BJ (cell line): ENCODE measurements at regions not wholly inside any gene's neighbourhood (a gene's known extent, or its start where the extent isn't known, plus 50 kb on each side); places are given as distances from the start of the nearest gene placed in this dataset.
"Not testable (repeated sequence)": the region's sequence is repeated elsewhere in the genome, so short reads cannot be mapped to it uniquely, and the experiment has no call there.

Experiments
- CTCF ChIA-PET: fragments of 350-600 bp; formaldehyde crosslinking; extraction: SDS; loops from one replicate; lab custom pipeline; 2021; ENCODE audit warnings: antibody characterized with exemption, inconsistent platforms; lab: Yijun Ruan, JAX
- POLR2A ChIA-PET: fragments of 300-600 bp; sonication (Branson Sonifier 250); formaldehyde crosslinking; extraction: SDS; loops from one replicate; lab custom pipeline; 2021; ENCODE audit warnings: antibody characterized with exemption; lab: Charles Lee
- DNase-seq: peaks from one replicate; pipeline ENCODE4 v3.0.0-alpha.2; 2011; ENCODE audit warnings: low read depth
- H3K27me3 ChIP-seq: 2 replicates; pipeline ENCODE4 v1.6.0; 2011; ENCODE audit warnings: low read length; ENCODE audit not compliant: control insufficient read depth, insufficient read depth
- H3K36me3 ChIP-seq: 2 replicates; pipeline ENCODE4 v1.5.1; 2011; ENCODE audit warnings: low read length; ENCODE audit not compliant: control insufficient read depth, insufficient read depth
- H3K4me3 ChIP-seq: 2 replicates; pipeline ENCODE4 v1.5.1; 2011; ENCODE audit warnings: low read depth, mild to moderate bottlenecking, control low read depth, low read length
- CTCF ChIP-seq: IDR thresholded peaks from 2 replicates; pipeline ENCODE4 v1.5.1; 2011; ENCODE audit warnings: low read depth, mild to moderate bottlenecking, control low read depth, inconsistent platforms, low read length, moderate library complexity; ENCODE audit not compliant: insufficient read depth

GRCh38 chr12:19674437-19674836 lies 235.1 kb downstream of the AEBP2 start:
- H3K27me3 ChIP-seq = no peaks in the 10 kb centered on the region
- TF ChIP-seq CTCF = no peak
- ChIA-PET CTCF (no interaction called here), POLR2A (no interaction called here)
- no peaks in the 10 kb centered on the region for H3K36me3 ChIP-seq
- DNase-seq = no peak
- no peak overlapping the region for H3K4me3 ChIP-seq

- Histone ChIP-seq H3K4me3 (no peak overlapping the region), H3K27me3 (no peaks in the 10 kb centered on the region), H3K36me3 (no peaks in the 10 kb centered on the region)
- ChIA-PET CTCF (interaction anchor here (0.9 kb wide), 1 partner anchor 18 kb away, joined by 3 read pairs; no protein-coding TSS in a partner anchor), POLR2A (no interaction called here)
- TF ChIP-seq CTCF = no peak
- DNase-seq = no peak
These were observed 236.1 kb downstream of the AEBP2 start for GRCh38 chr12:19675361-19675760.

GRCh38 chr12:19678501-19678900 lies 239.2 kb downstream of the AEBP2 start:
- H3K4me3 ChIP-seq, POLR2A ChIA-PET, H3K27me3 ChIP-seq, H3K36me3 ChIP-seq, DNase-seq, CTCF ChIA-PET: not testable (repeated sequence)

- ChIA-PET POLR2A (no interaction called here), CTCF (interaction anchor here (1.3 kb wide), 1 partner anchor 9 kb away, joined by 4 read pairs; no protein-coding TSS in a partner anchor)
- H3K36me3 ChIP-seq = no peaks in the 10 kb centered on the region
- no peak overlapping the region for H3K4me3 ChIP-seq
- H3K27me3 ChIP-seq = no peaks in the 10 kb centered on the region
- no peak for TF ChIP-seq CTCF
- DNase-seq = no peak
These were observed 241.7 kb downstream of the AEBP2 start for GRCh38 chr12:19681007-19681406.

GRCh38 chr12:19683178-19683927 lies 244.1 kb downstream of the AEBP2 start:
- Histone ChIP-seq H3K4me3 (no peak overlapping the region), H3K27me3 (no peaks in the 10 kb centered on the region), H3K36me3 (no peaks in the 10 kb centered on the region)
- TF ChIP-seq CTCF = no peak
- POLR2A ChIA-PET = no interaction called here
- DNase-seq = no peak
- CTCF ChIA-PET = interaction anchor here (1.2 kb wide), 1 partner anchor 21 kb away, joined by 3 read pairs; no protein-coding TSS in a partner anchor
